SK-N-SH (cell line): ENCODE measurements at regions not wholly inside any gene's neighbourhood (a gene's known extent, or its start where the extent isn't known, plus 50 kb on each side); places are given as distances from the start of the nearest gene placed in this dataset.

Experiments
- CTCF ChIA-PET: fragments of 300-600, 350-600 bp; formaldehyde crosslinking; extraction: SDS; loops from one replicate; lab custom pipeline; 2021; lab: Yijun Ruan, JAX
- POLR2A ChIA-PET: fragments of 350-600 bp; sonication (Branson Sonifier 250); formaldehyde crosslinking; extraction: SDS; loops from one replicate; lab custom pipeline; 2020; ENCODE audit warnings: antibody characterized with exemption, inconsistent platforms; lab: Yijun Ruan, JAX
- DNase-seq: peaks from one replicate; pipeline ENCODE4 v3.0.0; 2012
- H2AFZ ChIP-seq: fragments of 200-600 bp; sonication (generic); 2 replicates; pipeline ENCODE4 v1.8.1; 2016; ENCODE audit warnings: antibody characterized with exemption, mild to moderate bottlenecking, low read depth
- H3F3A ChIP-seq: fragments of 200-600 bp; sonication (generic); replicated peaks from 2 replicates; pipeline ENCODE3; 2016; ENCODE audit warnings: antibody characterized with exemption, mild to moderate bottlenecking; ENCODE audit not compliant: insufficient read depth
- H3K27ac ChIP-seq, 2 experiments: fragments of 200-500 bp in 1 of 2; fragments of 200-600 bp in 1 of 2; sonication (Bioruptor generic) in 1 of 2; sonication (generic), shearing (Covaris generic) in 1 of 2; 2 replicates each; pipeline versions ENCODE4 v1.5.1 to v1.6.1; 2014 to 2016; ENCODE audit warnings: low read depth in 2 of 2, inconsistent platforms in 1 of 2, low read length in 1 of 2, mild to moderate bottlenecking in 1 of 2, mixed read lengths in 1 of 2
- H3K27me3 ChIP-seq: fragments of 200-600 bp; sonication (generic), shearing (Covaris generic); 2 replicates; pipeline ENCODE4 v1.6.1; 2016; ENCODE audit warnings: mixed run types; ENCODE audit not compliant: insufficient read depth
- H3K36me3 ChIP-seq, 2 experiments: fragments of 200-500 bp in 1 of 2; fragments of 200-600 bp in 1 of 2; sonication (Bioruptor generic) in 1 of 2; sonication (generic) in 1 of 2; replicated peaks in 1 of 2; 2 replicates each; pipeline versions ENCODE3 to v1.5.1; 2014 to 2016; ENCODE audit warnings: low read length in 1 of 2, mild to moderate bottlenecking in 1 of 2; ENCODE audit not compliant: insufficient read depth in 2 of 2, control insufficient read depth in 1 of 2
- H3K4me1 ChIP-seq, 2 experiments: fragments of 200-500 bp in 1 of 2; fragments of 200-600 bp in 1 of 2; sonication (Bioruptor generic) in 1 of 2; sonication (generic), shearing (Covaris generic) in 1 of 2; 2 replicates each; pipeline versions ENCODE4 v1.5.1 to v1.6.1; 2014 to 2016; ENCODE audit warnings: low read depth in 1 of 2, low read length in 1 of 2, mixed run types in 1 of 2; ENCODE audit not compliant: insufficient read depth in 2 of 2, control insufficient read depth in 1 of 2
- H3K4me2 ChIP-seq: fragments of 200-600 bp; sonication (generic), shearing (Covaris generic); 2 replicates; pipeline ENCODE4 v1.6.1; 2017; ENCODE audit warnings: mixed run types
- H3K4me3 ChIP-seq, 2 experiments: fragments of 200-500 bp in 1 of 2; fragments of 200-600 bp in 1 of 2; sonication (Bioruptor generic) in 1 of 2; sonication (generic), shearing (Covaris generic) in 1 of 2; 2 replicates each; pipeline versions ENCODE4 v1.5.1 to v1.8.1; 2014 to 2016; ENCODE audit warnings: low read depth in 2 of 2, inconsistent platforms in 1 of 2, low read length in 1 of 2, mild to moderate bottlenecking in 1 of 2, mixed read lengths in 1 of 2, moderate library complexity in 1 of 2
- H3K79me2 ChIP-seq: fragments of 200-600 bp; sonication (generic); 2 replicates; pipeline ENCODE4 v1.8.1; 2017; ENCODE audit warnings: mild to moderate bottlenecking; ENCODE audit not compliant: insufficient read depth
- H3K9ac ChIP-seq: fragments of 200-600 bp; sonication (generic); 2 replicates; pipeline ENCODE4 v1.6.1; 2017; ENCODE audit warnings: mixed run types
- H3K9me2 ChIP-seq: fragments of 200-600 bp; sonication (generic); 2 replicates; pipeline ENCODE4 v1.6.1; 2017; ENCODE audit warnings: mixed run types
- H3K9me3 ChIP-seq: fragments of 200-600 bp; sonication (generic); 2 replicates; pipeline ENCODE4 v1.6.1; 2017; ENCODE audit warnings: mixed run types, mild to moderate bottlenecking, moderate library complexity
- H4K20me1 ChIP-seq: fragments of 200-600 bp; sonication (generic); 2 replicates; pipeline ENCODE4 v1.6.1; 2017; ENCODE audit warnings: mild to moderate bottlenecking, mixed run types; ENCODE audit not compliant: insufficient read depth
- EP300 ChIP-seq, 2 experiments: IDR thresholded peaks; 2 replicates each; pipeline versions ENCODE4 v1.4.0 to v1.6.1; 2012; ENCODE audit warnings: borderline replicate concordance in 1 of 2, low read depth in 1 of 2, low read length in 1 of 2
- FOSL2 ChIP-seq: IDR thresholded peaks from 2 replicates; pipeline ENCODE4 v1.4.0; 2012; ENCODE audit warnings: low read depth, mild to moderate bottlenecking, moderate library complexity, borderline replicate concordance
- GABPA ChIP-seq: IDR thresholded peaks from 2 replicates; pipeline ENCODE4 v1.4.0; 2012; ENCODE audit warnings: low read depth, mild to moderate bottlenecking
- IRF3 ChIP-seq: fragments of 150-350 bp; IDR thresholded peaks from 2 replicates; pipeline ENCODE4 v1.6.1; 2016; ENCODE audit warnings: mild to moderate bottlenecking, low read depth, low read length
- MEF2A ChIP-seq: IDR thresholded peaks from 2 replicates; pipeline ENCODE4 v1.4.0; 2012; ENCODE audit warnings: low read depth, borderline replicate concordance
- NFIC ChIP-seq: IDR thresholded peaks from 2 replicates; pipeline ENCODE4 v1.4.0; 2012; ENCODE audit warnings: borderline replicate concordance
- NRF1 ChIP-seq: IDR thresholded peaks from 2 replicates; pipeline ENCODE4 v1.6.1; 2012; ENCODE audit warnings: low read depth, mild to moderate bottlenecking, low read length
- SIN3A ChIP-seq: IDR thresholded peaks from 2 replicates; pipeline ENCODE4 v1.6.1; 2012; ENCODE audit warnings: low read depth, mild to moderate bottlenecking, low read length, moderate library complexity, borderline replicate concordance
- SMC3 ChIP-seq: IDR thresholded peaks from 2 replicates; pipeline ENCODE4 v1.6.1; 2012; ENCODE audit warnings: low read depth, low read length, improper control_type of control experiment
- TEAD4 ChIP-seq: IDR thresholded peaks from 2 replicates; pipeline ENCODE4 v1.4.0; 2012; ENCODE audit warnings: mild to moderate bottlenecking, borderline replicate concordance; ENCODE audit not compliant: insufficient read depth
- YY1 ChIP-seq: IDR thresholded peaks from 2 replicates; pipeline ENCODE4 v1.4.0; 2012; ENCODE audit warnings: low read depth, mild to moderate bottlenecking
- ZBTB33 ChIP-seq: IDR thresholded peaks from 2 replicates; pipeline ENCODE4 v1.4.0; 2012; ENCODE audit warnings: low read depth, borderline replicate concordance
- WGBS: methylation state at CpG from one replicate; pipeline ENCODE4 v1.1.6; 2017; ENCODE audit warnings: low lambda C conversion rate; 5-methylcytosine and 5-hydroxymethylcytosine counted together
- TF ChIP-seq, protein P1 (sequence below): fragments of 200-600 bp; sonication (generic); IDR thresholded peaks from 2 replicates; pipeline ENCODE4 v1.6.1; 2017; ENCODE audit warnings: antibody characterized with exemption, mild to moderate bottlenecking, moderate library complexity
- TF ChIP-seq, protein P2 (sequence below): IDR thresholded peaks from 2 replicates; pipeline ENCODE4 v1.6.1; 2012; ENCODE audit warnings: mild to moderate bottlenecking, low read depth, low read length, moderate library complexity
- TF ChIP-seq, protein P3 (sequence below): IDR thresholded peaks from 2 replicates; pipeline ENCODE4 v1.4.0; 2012; ENCODE audit warnings: low read depth

DNA sequence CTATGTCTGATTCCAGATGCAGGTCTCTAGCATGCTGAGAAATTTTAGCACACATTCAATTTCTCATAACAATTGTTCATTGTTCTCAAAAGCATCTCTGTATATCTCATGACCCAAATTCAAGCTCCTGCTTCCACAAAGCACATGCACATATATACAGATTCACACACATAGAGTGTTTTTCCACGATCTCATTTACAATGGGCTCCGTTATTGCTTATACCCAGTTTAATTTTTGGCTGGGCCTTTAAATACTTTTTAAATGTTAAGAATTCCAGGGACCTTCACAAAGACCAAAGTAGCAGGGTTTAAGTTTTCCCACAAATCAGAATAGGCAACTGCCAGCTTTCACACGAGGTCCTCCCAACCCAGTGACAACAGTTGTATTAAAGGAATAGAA lies 333.5 kb upstream of the SEMA6D start:
- H3K27me3 ChIP-seq, result no peaks in the 10 kb centered on the region
- peaks cover 2 to 9% of the 10 kb centered on the region in 2 experiments; a peak in 3 of 4 replicates for H3K4me1 ChIP-seq
- H3K79me2 ChIP-seq, result no peaks in the 10 kb centered on the region
- ChIA-PET POLR2A (no interaction called here), CTCF (interaction anchor here (1.2 to 2.1 kb wide), 5 partner anchors 11 to 328 kb away, joined by 3 to 6 read pairs (median 3); no protein-coding TSS in a partner anchor)
- peak overlapping the region; percentile 51; the same call in 1 of the 2 replicates for H2AFZ ChIP-seq
- H3K27ac ChIP-seq, result no peak overlapping the region
- H4K20me1 ChIP-seq, result no peaks in the 10 kb centered on the region
- H3K9ac ChIP-seq, result no peak overlapping the region
- H3K4me2 ChIP-seq, result no peak overlapping the region
- no peak for DNase-seq
- 61% methylated on average over 3 of the region's 3 CpGs for WGBS
- H3K36me3 ChIP-seq, result no peaks in the 10 kb centered on the region
- no peak overlapping the region for H3K4me3 ChIP-seq
- no peak for TF ChIP-seq NRF1
- no peak for TF ChIP-seq YY1
- no peak for TF ChIP-seq FOSL2
- no peaks in the 10 kb centered on the region for H3K9me2 ChIP-seq
- no peaks in the 10 kb centered on the region for H3K9me3 ChIP-seq
- H3F3A ChIP-seq, result no peaks in the 10 kb centered on the region

DNA sequence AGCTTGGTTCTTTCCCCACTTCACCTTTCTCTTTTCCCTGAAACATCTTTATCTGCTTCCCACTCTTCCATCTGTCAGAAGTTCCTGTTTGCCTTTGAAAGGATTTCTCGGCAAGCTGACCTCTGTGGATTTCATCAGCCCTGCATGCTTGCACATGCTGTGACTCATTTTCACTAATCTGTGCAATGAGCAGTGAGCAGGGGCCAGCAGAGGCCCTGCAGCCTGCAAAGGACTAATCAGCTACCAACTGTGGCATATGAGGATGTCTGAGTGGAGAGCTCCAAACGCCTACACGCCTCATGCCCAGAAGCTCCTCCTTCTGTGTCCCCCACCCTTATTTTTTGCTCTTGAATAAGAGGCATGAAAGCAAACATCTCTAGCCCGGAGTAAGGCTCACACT lies 333.0 kb upstream of the SEMA6D start:
- Histone ChIP-seq H3K4me3 (no peak overlapping the region), H3K9me2 (no peaks in the 10 kb centered on the region), H3K27me3 (no peaks in the 10 kb centered on the region), H3K9me3 (no peaks in the 10 kb centered on the region), H3K36me3 (no peaks in the 10 kb centered on the region), H3K9ac (no peak overlapping the region), H4K20me1 (no peaks in the 10 kb centered on the region), H3K79me2 (no peaks in the 10 kb centered on the region), H3K27ac (no peak overlapping the region), H3F3A (no peaks in the 10 kb centered on the region), H3K4me2 (no peak overlapping the region), H2AFZ (peak overlapping the region; percentile 51; the same call in 1 of the 2 replicates), H3K4me1 (peaks cover 0 to 9% of the 10 kb centered on the region in 2 experiments; a peak in 2 of 4 replicates)
- TF ChIP-seq MEF2A (no peak), EP300 (IDR thresholded peaks at IDR 0.05; ENCODE audit: borderline replicate concordance in 1 of 2, low read depth in 1 of 2, low read length in 1 of 2) (no peak), IRF3 (no peak), NRF1 (no peak), NFIC (no peak), SMC3 (no peak), SIN3A (no peak), ZBTB33 (no peak), GABPA (no peak), TEAD4 (no peak)
- TF ChIP-seq, protein P1, sequence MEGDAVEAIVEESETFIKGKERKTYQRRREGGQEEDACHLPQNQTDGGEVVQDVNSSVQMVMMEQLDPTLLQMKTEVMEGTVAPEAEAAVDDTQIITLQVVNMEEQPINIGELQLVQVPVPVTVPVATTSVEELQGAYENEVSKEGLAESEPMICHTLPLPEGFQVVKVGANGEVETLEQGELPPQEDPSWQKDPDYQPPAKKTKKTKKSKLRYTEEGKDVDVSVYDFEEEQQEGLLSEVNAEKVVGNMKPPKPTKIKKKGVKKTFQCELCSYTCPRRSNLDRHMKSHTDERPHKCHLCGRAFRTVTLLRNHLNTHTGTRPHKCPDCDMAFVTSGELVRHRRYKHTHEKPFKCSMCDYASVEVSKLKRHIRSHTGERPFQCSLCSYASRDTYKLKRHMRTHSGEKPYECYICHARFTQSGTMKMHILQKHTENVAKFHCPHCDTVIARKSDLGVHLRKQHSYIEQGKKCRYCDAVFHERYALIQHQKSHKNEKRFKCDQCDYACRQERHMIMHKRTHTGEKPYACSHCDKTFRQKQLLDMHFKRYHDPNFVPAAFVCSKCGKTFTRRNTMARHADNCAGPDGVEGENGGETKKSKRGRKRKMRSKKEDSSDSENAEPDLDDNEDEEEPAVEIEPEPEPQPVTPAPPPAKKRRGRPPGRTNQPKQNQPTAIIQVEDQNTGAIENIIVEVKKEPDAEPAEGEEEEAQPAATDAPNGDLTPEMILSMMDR, result no peak
- TF ChIP-seq, protein P2, sequence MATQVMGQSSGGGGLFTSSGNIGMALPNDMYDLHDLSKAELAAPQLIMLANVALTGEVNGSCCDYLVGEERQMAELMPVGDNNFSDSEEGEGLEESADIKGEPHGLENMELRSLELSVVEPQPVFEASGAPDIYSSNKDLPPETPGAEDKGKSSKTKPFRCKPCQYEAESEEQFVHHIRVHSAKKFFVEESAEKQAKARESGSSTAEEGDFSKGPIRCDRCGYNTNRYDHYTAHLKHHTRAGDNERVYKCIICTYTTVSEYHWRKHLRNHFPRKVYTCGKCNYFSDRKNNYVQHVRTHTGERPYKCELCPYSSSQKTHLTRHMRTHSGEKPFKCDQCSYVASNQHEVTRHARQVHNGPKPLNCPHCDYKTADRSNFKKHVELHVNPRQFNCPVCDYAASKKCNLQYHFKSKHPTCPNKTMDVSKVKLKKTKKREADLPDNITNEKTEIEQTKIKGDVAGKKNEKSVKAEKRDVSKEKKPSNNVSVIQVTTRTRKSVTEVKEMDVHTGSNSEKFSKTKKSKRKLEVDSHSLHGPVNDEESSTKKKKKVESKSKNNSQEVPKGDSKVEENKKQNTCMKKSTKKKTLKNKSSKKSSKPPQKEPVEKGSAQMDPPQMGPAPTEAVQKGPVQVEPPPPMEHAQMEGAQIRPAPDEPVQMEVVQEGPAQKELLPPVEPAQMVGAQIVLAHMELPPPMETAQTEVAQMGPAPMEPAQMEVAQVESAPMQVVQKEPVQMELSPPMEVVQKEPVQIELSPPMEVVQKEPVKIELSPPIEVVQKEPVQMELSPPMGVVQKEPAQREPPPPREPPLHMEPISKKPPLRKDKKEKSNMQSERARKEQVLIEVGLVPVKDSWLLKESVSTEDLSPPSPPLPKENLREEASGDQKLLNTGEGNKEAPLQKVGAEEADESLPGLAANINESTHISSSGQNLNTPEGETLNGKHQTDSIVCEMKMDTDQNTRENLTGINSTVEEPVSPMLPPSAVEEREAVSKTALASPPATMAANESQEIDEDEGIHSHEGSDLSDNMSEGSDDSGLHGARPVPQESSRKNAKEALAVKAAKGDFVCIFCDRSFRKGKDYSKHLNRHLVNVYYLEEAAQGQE, result no peak
- TF ChIP-seq, protein P3, sequence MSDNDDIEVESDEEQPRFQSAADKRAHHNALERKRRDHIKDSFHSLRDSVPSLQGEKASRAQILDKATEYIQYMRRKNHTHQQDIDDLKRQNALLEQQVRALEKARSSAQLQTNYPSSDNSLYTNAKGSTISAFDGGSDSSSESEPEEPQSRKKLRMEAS, result no peak
- POLR2A ChIA-PET, result no interaction called here
- WGBS, result 45% methylated on average over 4 of the region's 4 CpGs
- CTCF ChIA-PET, result interaction anchor here (1.2 to 2.1 kb wide), 4 partner anchors 11 to 327 kb away, joined by 3 to 6 read pairs (median 4); no protein-coding TSS in a partner anchor
- no peak for DNase-seq
